ENCODE measurements at regions not wholly inside any gene's neighbourhood (a gene's known extent, or its start where the extent isn't known, plus 50 kb on each side); places are given as distances from the start of the nearest gene placed in this dataset.

GRCh38 chr9:25733336-25733982 lies 55.2 kb upstream of the TUSC1 start:
- no peak for TF ChIP-seq CTCF (IDR thresholded peaks at IDR 0.05; ENCODE audit: control extremely low read depth in 1 of 3, insufficient read depth in 1 of 3, low read depth in 1 of 3, low read length in 3 of 3)
- no peak for TF ChIP-seq ASH2L (IDR thresholded peaks at IDR 0.05; ENCODE audit: low read length)
- no peak for TF ChIP-seq KDM4A (IDR thresholded peaks at IDR 0.05; ENCODE audit: low read depth, low read length, severe bottlenecking)
- TF ChIP-seq EZH2 (IDR thresholded peaks at IDR 0.05; ENCODE audit: low read depth, low read length, severe bottlenecking): no peak
- TF ChIP-seq CTBP2 (IDR thresholded peaks at IDR 0.05; ENCODE audit: borderline replicate concordance, insufficient read depth, insufficient read length, low read length): no peak
- no peak for TF ChIP-seq MAX (IDR thresholded peaks at IDR 0.05)
- TF ChIP-seq POLR2A (IDR thresholded peaks at IDR 0.05; ENCODE audit: control extremely low read depth in 1 of 2, low read depth in 2 of 2, low read length in 2 of 2): no peak
- TF ChIP-seq CREB1 (IDR thresholded peaks at IDR 0.05): no peak
- TF ChIP-seq ZNF274 (IDR thresholded peaks at IDR 0.05; ENCODE audit: borderline replicate concordance, extremely low read depth, low read length): no peak
- no peak for TF ChIP-seq RAD21 (IDR thresholded peaks at IDR 0.05 in 1 of 2, conservative IDR thresholded peaks at IDR 0.05 in 1 of 2; ENCODE audit: low read depth in 2 of 2, low read length in 2 of 2)
- TF ChIP-seq POLR2AphosphoS5 (IDR thresholded peaks at IDR 0.05; ENCODE audit: low read depth, low read length): no peak
- TF ChIP-seq JUN (IDR thresholded peaks at IDR 0.05; ENCODE audit: low read depth, low read length): no peak
